Tibial nerve (tissue), 4 donors: ENCODE measurements at regions not wholly inside any gene's neighbourhood (a gene's known extent, or its start where the extent isn't known, plus 50 kb on each side); places are given as distances from the start of the nearest gene placed in this dataset.

Experiments
- DNase-seq, 2 donors: peaks; one replicate each; pipeline ENCODE4 v3.0.0-alpha.2; 2019; ENCODE audit warnings: low spot score in 2 of 2
- H3K27ac ChIP-seq, 4 donors: fragments of 200-600 bp; sonication (generic) in 3 of 4; one replicate each; pipeline ENCODE4 v1.5.1; 2017 to 2019; ENCODE audit warnings: mild to moderate bottlenecking in 1 of 4
- H3K27me3 ChIP-seq, 2 donors: fragments of 200-600 bp; sonication (generic) in 1 of 2; one replicate each; pipeline versions ENCODE4 v1.5.1 to v1.6.0; 2017 to 2019
- H3K36me3 ChIP-seq, 3 donors: fragments of 200-600 bp; sonication (generic); one replicate each; pipeline ENCODE4 v1.5.1; 2018 to 2019
- H3K4me1 ChIP-seq, 4 donors: fragments of 200-600 bp; sonication (generic) in 3 of 4; one replicate each; pipeline ENCODE4 v1.5.1; 2017 to 2019
- H3K4me3 ChIP-seq, 4 donors: fragments of 200-600 bp; sonication (generic) in 3 of 4; one replicate each; pipeline ENCODE4 v1.5.1; 2017 to 2019; ENCODE audit warnings: mild to moderate bottlenecking in 1 of 4, moderate library complexity in 1 of 4
- H3K9me3 ChIP-seq, 4 donors: fragments of 200-600 bp; sonication (generic) in 3 of 4; one replicate each; pipeline ENCODE4 v1.5.1; 2017 to 2019
- CTCF ChIP-seq, 5 experiments: fragments of 200-600 bp in 3 of 5; fragments of 450-650 bp in 2 of 5; sonication (generic) in 3 of 5; IDR thresholded peaks; one replicate each; pipeline ENCODE4 v1.5.1; 2016 to 2019; ENCODE audit warnings: antibody characterized with exemption in 5 of 5, mild to moderate bottlenecking in 3 of 5, moderate library complexity in 2 of 5
- EP300 ChIP-seq, 2 donors: sonication (generic); formaldehyde crosslinking; IDR thresholded peaks; one replicate each; pipeline ENCODE4 v1.6.1; 2017; ENCODE audit warnings: antibody characterized with exemption in 2 of 2, mild to moderate bottlenecking in 1 of 2
- POLR2A ChIP-seq, 2 donors: fragments of 450-650 bp; IDR thresholded peaks; one replicate each; pipeline ENCODE4 v1.6.1; 2017; ENCODE audit warnings: antibody characterized with exemption in 2 of 2, mild to moderate bottlenecking in 2 of 2, moderate library complexity in 2 of 2
- WGBS, 2 donors: methylation state at CpG; one replicate each; pipeline ENCODE4 v1.1.5; 2018; 5-methylcytosine and 5-hydroxymethylcytosine counted together

DNA sequence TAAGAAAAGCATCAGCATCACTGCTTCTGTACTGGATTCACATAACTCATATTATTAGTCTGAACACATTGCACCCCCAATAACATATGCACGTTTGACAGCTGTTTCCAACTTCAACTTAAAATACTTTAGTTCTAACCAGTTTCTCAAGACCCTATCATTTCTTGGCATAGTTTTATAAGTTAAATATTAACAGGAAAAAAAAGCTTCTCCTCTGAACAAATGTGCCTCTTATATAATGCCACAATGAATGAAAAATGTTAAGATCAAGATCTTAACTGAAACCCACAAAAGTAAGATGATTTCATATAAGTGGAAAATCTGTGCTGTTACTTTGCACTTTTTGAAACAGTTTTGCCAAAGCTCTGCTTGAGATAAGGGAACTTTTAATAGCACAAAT, 652.8 kb upstream of the FAM241A start:
- TF ChIP-seq POLR2A (IDR thresholded peaks at IDR 0.05) = no peak
- no peak for TF ChIP-seq EP300 (IDR thresholded peaks at IDR 0.05)
- H3K9me3 ChIP-seq = no peaks in the 10 kb centered on the region
- H3K27me3 ChIP-seq = no peaks in the 10 kb centered on the region
- no peak overlapping the region for H3K27ac ChIP-seq
- no peak for DNase-seq
- WGBS, 2 donors = 18 to 26% methylated on average over 1 of the region's 1 CpG
- H3K4me3 ChIP-seq = no peak overlapping the region
- no peaks in the 10 kb centered on the region for H3K4me1 ChIP-seq
- no peaks in the 10 kb centered on the region for H3K36me3 ChIP-seq

GRCh38 chr4:111494471-111494870, 650.8 kb upstream of the FAM241A start:
- Histone ChIP-seq H3K4me3 (no peak overlapping the region), H3K27me3 (no peaks in the 10 kb centered on the region), H3K4me1 (no peaks in the 10 kb centered on the region), H3K9me3 (no peaks in the 10 kb centered on the region), H3K27ac (no peak overlapping the region), H3K36me3 (no peaks in the 10 kb centered on the region)
- DNase-seq = no peak
- WGBS, 2 donors = 81 to 84% methylated on average over 2 of the region's 2 CpGs
- TF ChIP-seq POLR2A (IDR thresholded peaks at IDR 0.05) = no peak
- no peak for TF ChIP-seq CTCF (IDR thresholded peaks at IDR 0.05)
- no peak for TF ChIP-seq EP300 (IDR thresholded peaks at IDR 0.05)

DNA sequence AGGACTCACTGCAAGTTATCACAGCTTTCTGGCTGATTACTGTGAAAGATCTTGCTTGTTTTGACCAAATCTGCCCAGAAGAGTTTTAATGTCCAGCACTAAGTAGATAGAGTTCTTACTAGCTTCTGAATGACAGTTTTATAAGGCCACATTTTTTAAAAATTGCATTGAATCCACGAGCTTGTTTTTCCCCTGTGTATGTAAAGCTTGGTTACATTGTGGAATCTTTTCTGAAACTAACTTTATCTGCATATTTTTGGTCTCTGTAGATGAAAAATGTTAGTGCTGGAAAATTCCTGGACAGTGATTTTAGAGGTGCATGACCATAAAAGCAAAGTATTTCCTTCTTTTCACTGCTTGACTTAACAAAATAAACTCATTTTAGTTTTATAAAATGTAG, 650.3 kb upstream of the FAM241A start:
- H3K9me3 ChIP-seq = no peaks in the 10 kb centered on the region
- H3K4me3 ChIP-seq = no peak overlapping the region
- DNase-seq = no peak
- no peak for TF ChIP-seq EP300 (IDR thresholded peaks at IDR 0.05)
- TF ChIP-seq POLR2A (IDR thresholded peaks at IDR 0.05) = no peak
- TF ChIP-seq CTCF (IDR thresholded peaks at IDR 0.05) = no peak
- whole genome bisulfite sequencing, 2 donors = 16 to 29% methylated on average over 1 of the region's 1 CpG
- H3K27me3 ChIP-seq = no peaks in the 10 kb centered on the region
- H3K4me1 ChIP-seq = no peaks in the 10 kb centered on the region
- no peaks in the 10 kb centered on the region for H3K36me3 ChIP-seq
- no peak overlapping the region for H3K27ac ChIP-seq

DNA sequence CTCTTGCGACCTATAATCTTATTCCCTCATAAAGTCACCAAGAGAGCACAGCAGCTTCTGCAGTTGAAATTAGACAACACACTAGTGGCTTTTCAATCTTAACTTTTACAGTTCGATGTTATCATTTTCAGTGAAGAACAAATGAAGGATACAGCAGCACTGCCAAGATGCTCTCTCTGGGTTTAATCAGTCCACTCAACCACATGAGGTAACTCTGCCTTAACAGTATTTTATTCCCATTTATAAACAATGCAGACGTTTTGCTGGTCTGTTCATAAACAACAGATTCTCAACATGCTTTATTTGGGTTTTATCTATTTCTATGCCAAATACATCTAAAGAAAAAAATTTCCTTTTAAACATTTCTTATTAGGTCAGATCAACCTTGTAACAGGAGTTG, 646.0 kb upstream of the FAM241A start:
- 53 to 63% methylated on average over 3 of the region's 3 CpGs for WGBS, 2 donors
- Histone ChIP-seq H3K36me3 (no peaks in the 10 kb centered on the region), H3K4me1 (no peaks in the 10 kb centered on the region), H3K4me3 (no peak overlapping the region), H3K27me3 (no peaks in the 10 kb centered on the region), H3K9me3 (no peaks in the 10 kb centered on the region), H3K27ac (no peak overlapping the region)
- TF ChIP-seq CTCF (IDR thresholded peaks at IDR 0.05) = no peak
- no peak for TF ChIP-seq POLR2A (IDR thresholded peaks at IDR 0.05)
- no peak for TF ChIP-seq EP300 (IDR thresholded peaks at IDR 0.05)
- no peak for DNase-seq

DNA sequence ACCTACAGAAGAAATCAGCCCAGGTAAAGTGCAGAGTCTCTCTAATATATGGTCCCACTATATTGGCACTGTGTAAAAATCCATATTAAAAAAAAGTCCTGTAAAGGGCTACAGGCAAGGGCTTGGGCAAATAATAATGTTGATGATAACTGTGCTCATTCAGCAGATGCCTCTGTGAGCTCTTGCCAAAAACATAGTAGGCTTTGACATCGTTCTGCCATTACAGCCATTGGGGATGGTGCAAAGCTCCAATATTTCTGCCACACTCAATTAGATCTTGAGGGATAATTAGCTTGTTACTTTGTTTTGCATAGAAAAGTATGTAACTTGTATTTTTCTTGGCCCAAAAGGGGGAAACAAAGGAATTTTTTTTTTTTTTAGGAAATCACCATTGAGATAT, 645.5 kb upstream of the FAM241A start:
- no peak overlapping the region for H3K4me3 ChIP-seq
- WGBS, 2 donors = 69 to 71% methylated on average over 1 of the region's 1 CpG

More for the DNA sequence above, 645.5 kb upstream of the FAM241A start:
- Histone ChIP-seq H3K9me3 (no peaks in the 10 kb centered on the region), H3K4me1 (no peaks in the 10 kb centered on the region), H3K27me3 (no peaks in the 10 kb centered on the region), H3K36me3 (no peaks in the 10 kb centered on the region), H3K27ac (no peak overlapping the region)
- DNase-seq = no peak
- no peak for TF ChIP-seq EP300 (IDR thresholded peaks at IDR 0.05)
- TF ChIP-seq CTCF (IDR thresholded peaks at IDR 0.05) = no peak
- no peak for TF ChIP-seq POLR2A (IDR thresholded peaks at IDR 0.05)
